Fibroblast of mammary gland (primary cell): ENCODE measurements at regions not wholly inside any gene's neighbourhood (a gene's known extent, or its start where the extent isn't known, plus 50 kb on each side); places are given as distances from the start of the nearest gene placed in this dataset.
"Not testable (repeated sequence)": the region's sequence is repeated elsewhere in the genome, so short reads cannot be mapped to it uniquely, and the experiment has no call there.

Experiments used
- DNase-seq: peaks from one replicate; pipeline ENCODE4 v3.0.0-alpha.2; 2010; ENCODE audit warnings: low read depth
- H3K4me3 ChIP-seq: 2 replicates; pipeline ENCODE4 v1.5.1; 2011; ENCODE audit warnings: low read depth, mild to moderate bottlenecking, low read length, moderate library complexity; ENCODE audit not compliant: control insufficient read depth
- TF ChIP-seq, protein P1 (sequence below): conservative IDR thresholded peaks from 2 replicates; pipeline ENCODE4 v1.5.1; 2011; ENCODE audit warnings: low read depth, low read length, inconsistent platforms; ENCODE audit not compliant: control insufficient read depth, insufficient read depth

DNA sequence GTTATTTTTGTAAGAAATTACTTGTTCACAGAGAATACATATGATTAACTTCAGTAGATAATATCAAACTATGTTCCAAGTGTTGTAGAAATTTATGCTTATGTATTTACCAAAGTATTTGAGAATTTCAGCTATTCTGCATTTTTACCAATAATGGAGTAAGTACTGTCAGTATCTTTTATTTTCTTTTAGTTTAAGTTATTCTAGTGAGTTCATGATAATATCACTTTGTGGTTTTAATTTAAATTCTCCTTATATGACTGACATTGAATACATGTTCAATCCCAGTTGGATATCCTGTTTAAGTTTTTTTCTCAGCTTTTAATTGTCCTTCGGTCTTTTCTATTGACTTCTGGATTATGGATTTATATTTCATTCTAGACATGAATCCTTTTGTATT, 1024.6 kb downstream of the EFNA5 start:
- no peak overlapping the region for H3K4me3 ChIP-seq
- TF ChIP-seq, protein P1, sequence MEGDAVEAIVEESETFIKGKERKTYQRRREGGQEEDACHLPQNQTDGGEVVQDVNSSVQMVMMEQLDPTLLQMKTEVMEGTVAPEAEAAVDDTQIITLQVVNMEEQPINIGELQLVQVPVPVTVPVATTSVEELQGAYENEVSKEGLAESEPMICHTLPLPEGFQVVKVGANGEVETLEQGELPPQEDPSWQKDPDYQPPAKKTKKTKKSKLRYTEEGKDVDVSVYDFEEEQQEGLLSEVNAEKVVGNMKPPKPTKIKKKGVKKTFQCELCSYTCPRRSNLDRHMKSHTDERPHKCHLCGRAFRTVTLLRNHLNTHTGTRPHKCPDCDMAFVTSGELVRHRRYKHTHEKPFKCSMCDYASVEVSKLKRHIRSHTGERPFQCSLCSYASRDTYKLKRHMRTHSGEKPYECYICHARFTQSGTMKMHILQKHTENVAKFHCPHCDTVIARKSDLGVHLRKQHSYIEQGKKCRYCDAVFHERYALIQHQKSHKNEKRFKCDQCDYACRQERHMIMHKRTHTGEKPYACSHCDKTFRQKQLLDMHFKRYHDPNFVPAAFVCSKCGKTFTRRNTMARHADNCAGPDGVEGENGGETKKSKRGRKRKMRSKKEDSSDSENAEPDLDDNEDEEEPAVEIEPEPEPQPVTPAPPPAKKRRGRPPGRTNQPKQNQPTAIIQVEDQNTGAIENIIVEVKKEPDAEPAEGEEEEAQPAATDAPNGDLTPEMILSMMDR = no peak
- DNase-seq = no peak

DNA sequence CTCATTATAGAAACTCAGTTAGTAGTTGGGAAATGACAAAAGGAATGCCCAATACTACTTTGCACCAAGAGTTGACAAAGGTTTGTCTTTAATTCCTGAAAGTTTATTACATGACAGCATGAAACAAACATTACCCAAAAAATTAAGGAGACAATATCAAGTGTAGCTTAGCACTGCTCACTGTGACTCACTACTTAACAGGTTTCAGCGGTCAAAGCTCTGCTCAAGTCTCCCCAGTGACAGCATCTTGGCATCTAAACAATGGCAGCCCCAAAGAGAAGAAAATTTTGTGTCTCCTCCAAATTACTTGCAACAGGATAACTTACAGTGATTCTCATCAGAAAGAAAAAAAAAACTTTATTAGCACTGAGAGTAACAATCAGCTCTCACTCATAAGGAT, 1030.2 kb downstream of the EFNA5 start:
- no peak for DNase-seq
- H3K4me3 ChIP-seq = no peak overlapping the region
- TF ChIP-seq, protein P1 = no peak

DNA sequence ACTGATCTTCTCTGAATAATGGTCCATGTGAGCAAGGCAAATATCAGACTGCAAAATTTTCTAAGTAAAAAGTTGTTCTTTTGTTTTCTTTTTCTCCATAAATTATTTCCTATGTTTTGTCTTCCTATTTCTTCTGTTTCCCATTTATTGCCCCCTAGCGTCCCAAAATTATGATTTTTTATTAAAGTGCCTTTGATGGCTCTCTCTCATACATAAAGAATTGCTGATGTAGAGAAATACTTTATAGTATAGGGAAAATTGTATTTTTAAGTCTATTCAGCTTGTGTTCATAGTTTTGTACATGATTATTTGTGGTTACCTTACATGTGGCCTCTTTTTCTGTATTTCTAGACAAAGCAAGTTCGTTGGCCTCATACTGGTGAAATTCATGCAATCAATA, 1031.2 kb downstream of the EFNA5 start:
- no peak overlapping the region for H3K4me3 ChIP-seq
- DNase-seq = no peak
- TF ChIP-seq, protein P1 = no peak

DNA sequence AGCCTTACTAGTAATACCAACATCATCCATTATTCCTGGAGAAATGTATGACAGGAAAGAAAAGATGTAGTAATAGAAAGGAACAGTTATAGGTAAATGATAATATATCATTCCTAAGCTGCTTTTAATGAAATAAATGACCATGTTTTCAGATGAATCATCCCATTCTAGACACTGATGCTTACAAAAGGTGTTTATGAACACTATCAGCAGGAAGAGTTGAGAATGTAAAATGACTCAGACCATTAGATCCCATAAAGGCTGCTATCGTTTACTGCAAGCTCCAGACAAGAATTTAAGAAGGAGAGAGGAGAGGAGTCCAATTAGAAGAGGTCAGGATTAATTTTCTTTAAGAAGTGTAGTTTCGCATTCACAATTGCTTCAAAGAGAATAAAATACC, 1033.5 kb downstream of the EFNA5 start:
- no peak for DNase-seq
- TF ChIP-seq, protein P1 = no peak
- H3K4me3 ChIP-seq = no peak overlapping the region

DNA sequence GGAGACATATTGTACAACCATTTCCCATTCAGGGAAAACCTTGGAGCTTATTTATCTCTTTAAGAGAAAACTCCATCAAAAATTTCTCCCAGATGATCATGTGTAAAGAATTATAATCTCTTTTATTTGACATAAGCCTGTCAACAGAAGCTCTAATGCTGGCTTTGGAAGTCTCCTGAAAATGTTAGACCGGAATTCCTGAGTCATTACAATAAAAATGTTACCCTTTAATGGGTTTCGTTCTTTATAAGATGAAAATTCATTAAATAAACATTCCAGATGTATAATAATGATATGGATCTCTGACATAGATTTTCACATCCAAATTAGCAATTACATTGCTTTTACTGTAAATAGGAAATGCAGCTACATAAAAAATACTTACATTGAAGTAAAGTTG, 1036.4 kb downstream of the EFNA5 start:
- DNase-seq = no peak
- TF ChIP-seq, protein P1 = no peak
- H3K4me3 ChIP-seq = no peak overlapping the region

DNA sequence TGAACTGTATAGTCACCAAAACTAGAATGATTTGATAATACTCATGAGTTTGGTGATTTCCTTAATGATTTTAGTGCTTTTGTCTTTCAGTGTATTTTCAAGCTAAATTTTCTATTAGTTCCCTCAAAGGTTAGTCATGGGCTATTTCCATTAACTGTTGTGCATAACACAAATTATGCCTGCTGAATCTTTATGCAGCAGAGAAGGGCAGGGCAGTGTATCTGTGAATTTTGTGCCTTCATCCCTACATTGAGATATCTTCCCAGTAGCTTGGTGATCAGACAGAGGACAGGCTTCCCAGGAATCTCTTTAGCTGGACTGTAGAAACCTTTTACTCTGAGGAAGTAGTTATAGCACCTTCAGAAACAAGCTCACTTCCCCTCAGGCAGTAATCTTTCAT, 1036.9 kb downstream of the EFNA5 start:
- DNase-seq = no peak
- no peak overlapping the region for H3K4me3 ChIP-seq
- TF ChIP-seq, protein P1 = no peak

DNA sequence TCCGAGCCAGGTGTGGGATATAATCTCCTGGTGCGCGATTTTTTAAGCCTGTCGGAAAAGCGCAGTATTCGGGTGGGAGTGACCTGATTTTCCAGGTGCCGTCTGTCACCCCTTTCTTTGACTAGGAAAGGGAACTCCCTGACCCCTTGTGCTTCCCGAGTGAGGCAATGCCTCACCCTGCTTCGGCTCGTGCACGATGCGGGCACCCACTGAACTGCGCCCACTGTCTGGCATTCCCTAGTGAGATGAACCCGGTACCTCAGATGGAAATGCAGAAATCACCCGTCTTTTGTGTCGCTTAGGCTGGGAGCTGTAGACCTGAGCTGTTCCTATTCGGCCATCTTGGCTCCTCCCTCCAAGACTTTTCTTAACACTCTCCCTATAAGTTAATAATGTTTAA, 1042.3 kb downstream of the EFNA5 start:
- not testable (repeated sequence) for DNase-seq, H3K4me3 ChIP-seq
